ENCODE measurements at regions not wholly inside any gene's neighbourhood (a gene's known extent, or its start where the extent isn't known, plus 50 kb on each side); places are given as distances from the start of the nearest gene placed in this dataset.

- no peaks in the 10 kb centered on the region for H3K79me2 ChIP-seq (ENCODE audit: control insufficient read depth, insufficient read depth, low read length)
- no peaks in the 10 kb centered on the region for H3K4me1 ChIP-seq (ENCODE audit: control insufficient read depth, extremely low read depth, insufficient read depth, low read length)
- H4K20me1 ChIP-seq (replicated peaks; ENCODE audit: control insufficient read depth, extremely low read depth, insufficient read depth, low read length) = no peaks in the 10 kb centered on the region
- H2AFZ ChIP-seq (ENCODE audit: low read depth, low read length) = no peak overlapping the region
- TF ChIP-seq CTCF (IDR thresholded peaks at IDR 0.05; ENCODE audit: extremely low read depth in 1 of 2, insufficient read depth in 1 of 2, low read depth in 1 of 2, low read length in 2 of 2) (no peak), POLR2AphosphoS5 (IDR thresholded peaks at IDR 0.05; ENCODE audit: insufficient read depth, low read depth, low read length) (no peak), FOS (IDR thresholded peaks at IDR 0.05; ENCODE audit: borderline replicate concordance, insufficient read depth, low read length) (no peak), JUN (IDR thresholded peaks at IDR 0.05; ENCODE audit: borderline replicate concordance, insufficient read depth, insufficient read length, low read depth) (no peak), MYC (IDR thresholded peaks at IDR 0.05; ENCODE audit: low read depth, low read length) (no peak), EZH2 (IDR thresholded peaks at IDR 0.05; ENCODE audit: borderline replicate concordance, low read depth, low read length, severe bottlenecking) (no peak), POLR2A (IDR thresholded peaks at IDR 0.05; ENCODE audit: low read depth, low read length) (no peak), GATA2 (IDR thresholded peaks at IDR 0.05; ENCODE audit: insufficient read depth, insufficient read length, low read depth, low read length) (no peak), MAX (IDR thresholded peaks at IDR 0.05; ENCODE audit: insufficient read depth, insufficient read length) (no peak)
- H3K36me3 ChIP-seq (ENCODE audit: control insufficient read depth in 2 of 2, extremely low read depth in 1 of 2, insufficient read depth in 2 of 2, low read length in 2 of 2) = no peaks in the 10 kb centered on the region
- FAIRE-seq (no peak), DNase-seq (ENCODE audit: low read depth, low spot score) (no peak)
- ChIA-PET CTCF (no interaction called here), POLR2A (no interaction called here)
- intact Hi-C loops (cut with micrococcal nuclease) (no loop called here), dilution Hi-C loops (cut with MboI; ENCODE audit: extremely low pct_ligation_motif_present, low sequenced_read_pairs) (no loop called here)
- no peaks in the 10 kb centered on the region for H3K27me3 ChIP-seq (ENCODE audit: control insufficient read depth in 2 of 2, insufficient read depth in 2 of 2, low read length in 2 of 2)
- no peak overlapping the region for H3K9ac ChIP-seq (replicated peaks; ENCODE audit: extremely low read depth, insufficient read depth, low read length)
- no peak overlapping the region for H3K4me2 ChIP-seq (ENCODE audit: insufficient read depth, low read length)
- H3K4me3 ChIP-seq (replicated peaks in 1 of 3; ENCODE audit: insufficient read depth in 1 of 3, low read depth in 1 of 3, low read length in 3 of 3) = no peak overlapping the region
- no peaks in the 10 kb centered on the region for H3K9me3 ChIP-seq (replicated peaks; ENCODE audit: control insufficient read depth, insufficient read depth, low read length)
- BruUV-seq (replicated peaks) = no TSS peak
- H3K9me1 ChIP-seq (replicated peaks; ENCODE audit: control insufficient read depth, extremely low read depth, insufficient read depth, low read length) = no peaks in the 10 kb centered on the region
- H3K27ac ChIP-seq (ENCODE audit: insufficient read depth, low read depth, low read length) = no peak overlapping the region
Measured at GRCh38 chr3:13688824-13689223, 139.9 kb downstream of the FBLN2 start.

Measured in endothelial cell of umbilical vein (primary cell).